Transverse colon (tissue), 4 donors: ENCODE measurements at regions not wholly inside any gene's neighbourhood (a gene's known extent, or its start where the extent isn't known, plus 50 kb on each side); places are given as distances from the start of the nearest gene placed in this dataset.

ENCODE experiments used
- CTCF ChIP-seq, 5 experiments: fragments of 200-600 bp in 3 of 5; fragments of 450-650 bp in 2 of 5; sonication (generic) in 3 of 5; IDR thresholded peaks; 1 replicate in 2 of 5; 2 replicates in 3 of 5; pipeline ENCODE4 v1.5.1; 2016 to 2017; ENCODE audit warnings: antibody characterized with exemption in 5 of 5, inconsistent platforms in 3 of 5, mild to moderate bottlenecking in 2 of 5, moderate library complexity in 1 of 5
- POLR2A ChIP-seq: fragments of 450-650 bp; IDR thresholded peaks from one replicate; pipeline ENCODE4 v1.6.1; 2016; ENCODE audit warnings: antibody characterized with exemption, mild to moderate bottlenecking, moderate library complexity
- POLR2AphosphoS5 ChIP-seq, 3 donors: sonication (generic); formaldehyde crosslinking; IDR thresholded peaks; one replicate each; pipeline ENCODE4 v1.6.1; 2016; ENCODE audit warnings: antibody characterized with exemption in 3 of 3

GRCh38 chr11:38123673-38124072 is 1525.6 kb upstream of the RAG2 start:
- no peak for TF ChIP-seq CTCF (IDR thresholded peaks at IDR 0.05)
- no peak for TF ChIP-seq POLR2A
- TF ChIP-seq POLR2AphosphoS5 (IDR thresholded peaks at IDR 0.05), result no peak
